ENCODE measurements at regions not wholly inside any gene's neighbourhood (a gene's known extent, or its start where the extent isn't known, plus 50 kb on each side); places are given as distances from the start of the nearest gene placed in this dataset.

DNA sequence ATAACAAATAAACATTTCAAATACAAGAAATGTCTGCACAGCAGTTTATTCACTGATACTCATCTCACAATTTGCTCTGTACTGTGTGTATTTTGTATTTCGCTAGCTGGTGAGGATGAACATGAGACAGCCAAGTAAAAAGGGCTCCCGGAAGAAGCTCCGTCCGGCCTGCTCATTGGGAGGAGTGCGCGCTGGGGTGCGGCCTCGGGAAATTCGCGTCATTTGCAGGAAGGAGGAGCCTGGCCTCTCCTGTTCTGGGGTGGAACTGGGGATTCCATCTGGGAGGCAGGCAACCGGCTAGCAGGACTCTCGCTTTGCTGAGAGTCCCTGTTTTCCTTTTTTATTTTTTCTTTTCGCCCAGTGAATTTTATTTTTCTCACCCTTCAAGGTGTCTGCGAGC is 368.4 kb upstream of the TMEM132C start:
- intact Hi-C loops (cut with DNase I): no loop called here
- DNase-seq: peak in 1 of 10 donors; percentile 58

DNA sequence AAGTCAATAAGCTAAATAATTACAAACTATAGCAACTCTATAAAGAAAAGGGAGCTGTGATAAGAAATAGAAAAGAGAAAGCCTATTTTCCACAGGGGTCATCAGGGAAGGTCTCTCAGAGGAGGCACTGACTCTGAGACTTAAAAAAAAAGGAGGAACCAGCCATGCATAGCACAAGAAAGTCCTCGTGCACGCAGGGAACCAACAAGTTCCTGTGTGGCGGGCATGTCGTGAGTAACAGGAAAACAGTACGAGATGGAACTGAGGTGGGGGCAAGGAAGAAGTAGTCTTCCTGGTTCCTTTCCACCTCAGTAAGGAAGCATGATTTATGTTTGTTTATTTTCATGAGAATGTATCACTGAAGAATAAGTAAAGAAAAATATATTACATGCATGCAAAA is 367.0 kb upstream of the TMEM132C start:
- no peak for DNase-seq
- intact Hi-C loops (cut with DNase I): no loop called here

DNA sequence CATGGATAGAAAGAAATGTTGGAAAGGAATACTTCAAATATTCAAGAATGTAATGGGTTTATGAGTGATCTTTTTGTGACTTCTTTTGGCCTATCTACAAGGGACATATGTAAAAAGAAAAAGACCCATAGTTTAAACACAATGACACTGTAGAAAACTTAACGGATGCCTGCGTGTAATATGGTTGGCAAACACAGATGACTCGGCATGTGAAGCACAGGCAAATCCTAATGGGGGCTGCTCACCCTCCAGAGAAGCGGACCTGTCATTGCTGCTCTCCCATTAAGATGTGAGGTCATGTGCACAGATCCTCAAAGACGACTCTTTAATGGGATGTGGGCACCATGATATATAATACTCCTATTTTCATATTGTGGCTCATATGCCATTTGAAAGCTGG is 366.6 kb upstream of the TMEM132C start:
- intact Hi-C loops (cut with DNase I): no loop called here

DNA sequence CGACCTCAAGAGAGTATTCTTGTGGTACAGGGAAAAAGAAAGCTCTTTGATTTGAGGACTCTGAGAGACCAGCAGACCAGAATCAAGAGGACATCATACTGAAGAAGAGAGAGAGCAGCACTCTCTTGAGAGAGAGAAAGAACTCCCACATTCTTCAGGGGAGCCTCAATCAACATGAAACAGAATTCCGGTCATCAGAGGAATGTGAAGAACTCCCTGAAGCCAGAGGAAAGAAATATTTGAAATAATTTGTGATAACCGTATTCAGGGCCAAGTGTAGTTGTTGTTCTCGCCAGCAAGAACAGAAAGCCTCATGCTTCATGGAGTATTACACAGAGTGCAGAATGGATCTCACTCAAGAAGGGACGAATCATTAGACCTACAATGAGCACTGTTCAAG is 363.8 kb upstream of the TMEM132C start:
- intact Hi-C loops (cut with DNase I): no loop called here
- no peak for DNase-seq

More for the DNA sequence above, 366.6 kb upstream of the TMEM132C start:
- DNase-seq: no peak

DNA sequence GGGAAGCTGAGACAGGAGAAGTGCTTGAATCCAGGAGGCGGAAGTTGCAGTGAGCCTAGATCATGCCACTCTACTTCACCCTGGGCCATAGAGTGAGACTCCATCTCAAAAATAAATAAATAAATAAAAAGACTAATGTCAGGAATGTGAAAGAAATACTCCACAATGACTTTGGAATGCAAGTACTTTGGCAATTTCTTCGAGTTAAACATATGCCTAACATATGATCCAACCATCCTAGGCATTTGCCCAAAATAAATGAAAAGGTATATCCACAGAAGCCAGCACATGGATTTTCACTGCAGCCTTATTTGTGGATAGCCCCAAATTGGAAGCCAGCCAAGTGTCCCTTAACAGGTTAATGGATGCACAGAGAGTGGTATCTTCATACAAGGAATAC is 357.9 kb upstream of the TMEM132C start:
- DNase-seq: no peak
- intact Hi-C loops (cut with DNase I): no loop called here

DNA sequence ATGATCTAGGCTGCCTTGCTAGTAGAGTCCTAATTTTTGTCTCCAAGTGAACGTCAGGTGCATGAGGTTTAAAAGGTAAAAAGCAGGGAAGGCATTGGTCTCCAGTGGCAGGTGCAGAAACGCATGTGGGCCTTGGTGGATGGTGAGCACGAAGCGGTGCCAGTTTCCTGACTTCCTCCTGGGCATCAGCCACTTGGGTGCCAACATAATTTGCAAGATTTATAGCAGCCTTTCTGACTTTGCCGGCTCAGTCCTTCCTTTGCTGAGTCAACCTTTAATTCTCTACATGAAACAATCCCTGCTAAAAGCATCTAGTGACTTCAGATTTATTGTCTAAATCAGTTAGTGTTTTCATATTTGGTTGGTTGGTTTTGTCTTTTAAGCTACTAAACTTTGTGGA is 355.7 kb upstream of the TMEM132C start:
- no peak for DNase-seq

DNA sequence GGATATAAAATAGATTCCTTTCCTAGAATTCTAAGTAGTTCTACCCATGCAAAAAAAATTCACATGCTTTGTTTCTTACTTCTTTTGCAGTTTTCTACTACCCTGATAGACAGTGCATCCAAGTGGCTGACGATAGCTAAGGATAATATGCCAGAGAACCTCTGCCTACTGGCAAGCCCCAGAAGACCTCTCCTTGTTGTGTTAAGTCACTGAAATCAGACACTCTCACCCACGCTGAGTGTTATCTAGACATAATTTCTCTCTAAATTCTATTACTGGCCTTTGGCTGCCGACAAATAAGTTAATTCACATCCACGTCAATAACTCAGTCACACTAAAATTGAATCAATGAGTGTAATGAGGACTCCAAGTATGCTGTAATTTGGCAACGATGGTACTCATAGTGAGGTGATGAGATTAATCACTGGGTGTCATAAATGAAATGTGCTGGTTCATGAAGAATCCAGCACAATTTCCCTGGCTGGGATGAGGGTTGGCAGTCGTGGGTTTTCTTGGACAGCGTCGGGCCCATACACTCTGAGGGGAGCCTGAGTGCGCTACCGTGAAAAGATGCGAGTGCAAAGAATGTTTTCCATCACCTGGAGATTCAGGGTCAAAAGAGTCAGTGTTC is 354.8 kb upstream of the TMEM132C start:
- DNase-seq: no peak
- intact Hi-C loops (cut with DNase I): no loop called here

More for the DNA sequence above, 355.7 kb upstream of the TMEM132C start:
- intact Hi-C loops (cut with DNase I): no loop called here

DNA sequence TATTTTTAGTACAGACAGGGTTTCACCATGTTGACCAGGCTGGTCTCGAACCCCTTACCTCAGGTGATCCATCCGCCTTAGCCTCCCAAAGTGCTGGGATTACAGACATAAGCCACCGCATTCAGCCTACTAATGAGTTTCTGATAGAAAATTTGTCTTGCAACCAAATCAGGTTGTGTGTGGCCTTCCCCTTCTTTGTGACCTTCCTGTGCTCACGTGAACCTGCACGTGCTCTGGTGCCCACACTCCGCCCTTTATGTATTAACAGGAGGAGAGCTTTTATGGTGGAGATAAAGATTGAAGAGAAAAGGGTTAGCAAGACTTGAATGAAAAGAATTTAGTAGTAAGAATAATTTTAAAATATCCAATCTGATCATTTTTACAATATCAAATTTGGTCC is 343.5 kb upstream of the TMEM132C start:
- DNase-seq: no peak
- intact Hi-C loops (cut with DNase I): loop anchor here (10.0 kb wide), 1 partner anchor 159 kb away; no protein-coding TSS in a partner anchor

DNA sequence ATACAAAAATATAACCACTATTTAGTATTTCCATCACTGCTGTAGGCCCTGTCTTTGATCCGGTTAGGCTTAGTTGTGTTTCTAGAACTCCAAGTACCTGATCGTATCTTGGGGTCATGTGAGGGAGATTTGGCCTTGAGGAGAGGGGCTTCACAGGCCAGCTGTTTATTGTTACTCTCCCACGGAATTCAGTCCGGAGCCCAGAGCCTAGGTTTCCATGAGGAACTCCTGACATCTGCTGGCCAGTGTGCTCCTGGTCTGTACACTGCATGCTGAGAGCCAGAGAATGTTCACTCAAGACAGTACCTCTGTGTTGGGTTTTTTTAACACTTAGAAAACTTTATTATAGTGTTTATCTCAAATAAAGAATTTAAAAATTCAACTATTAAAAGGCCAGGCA is 341.0 kb upstream of the TMEM132C start:
- intact Hi-C loops (cut with DNase I): loop anchor here (10.0 kb wide), 1 partner anchor 161 kb away; no protein-coding TSS in a partner anchor
- peak; percentile 22 to 94 (median 66) for DNase-seq

DNA sequence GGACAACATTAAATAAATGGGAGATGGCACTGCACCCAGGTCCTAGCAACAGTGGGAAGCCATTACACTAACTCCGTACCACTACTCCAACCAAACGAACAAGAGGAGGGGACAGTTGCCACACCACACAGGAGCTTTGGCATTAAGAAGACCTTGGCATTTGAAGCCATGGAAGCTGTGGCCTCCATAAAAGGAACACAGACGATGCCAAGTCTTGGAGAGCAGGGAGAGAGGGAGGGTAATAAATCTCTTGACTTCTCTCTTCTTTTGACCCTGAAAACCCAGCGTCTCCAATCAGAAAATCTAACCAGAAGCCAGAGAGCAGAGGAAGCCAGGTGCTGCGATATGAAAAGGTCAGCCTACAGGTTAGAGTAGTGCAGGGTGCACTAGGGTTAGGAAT is 338.8 kb upstream of the TMEM132C start:
- no peak for DNase-seq
- intact Hi-C loops (cut with DNase I): loop anchor here (10.0 kb wide), 1 partner anchor 163 kb away; no protein-coding TSS in a partner anchor

DNA sequence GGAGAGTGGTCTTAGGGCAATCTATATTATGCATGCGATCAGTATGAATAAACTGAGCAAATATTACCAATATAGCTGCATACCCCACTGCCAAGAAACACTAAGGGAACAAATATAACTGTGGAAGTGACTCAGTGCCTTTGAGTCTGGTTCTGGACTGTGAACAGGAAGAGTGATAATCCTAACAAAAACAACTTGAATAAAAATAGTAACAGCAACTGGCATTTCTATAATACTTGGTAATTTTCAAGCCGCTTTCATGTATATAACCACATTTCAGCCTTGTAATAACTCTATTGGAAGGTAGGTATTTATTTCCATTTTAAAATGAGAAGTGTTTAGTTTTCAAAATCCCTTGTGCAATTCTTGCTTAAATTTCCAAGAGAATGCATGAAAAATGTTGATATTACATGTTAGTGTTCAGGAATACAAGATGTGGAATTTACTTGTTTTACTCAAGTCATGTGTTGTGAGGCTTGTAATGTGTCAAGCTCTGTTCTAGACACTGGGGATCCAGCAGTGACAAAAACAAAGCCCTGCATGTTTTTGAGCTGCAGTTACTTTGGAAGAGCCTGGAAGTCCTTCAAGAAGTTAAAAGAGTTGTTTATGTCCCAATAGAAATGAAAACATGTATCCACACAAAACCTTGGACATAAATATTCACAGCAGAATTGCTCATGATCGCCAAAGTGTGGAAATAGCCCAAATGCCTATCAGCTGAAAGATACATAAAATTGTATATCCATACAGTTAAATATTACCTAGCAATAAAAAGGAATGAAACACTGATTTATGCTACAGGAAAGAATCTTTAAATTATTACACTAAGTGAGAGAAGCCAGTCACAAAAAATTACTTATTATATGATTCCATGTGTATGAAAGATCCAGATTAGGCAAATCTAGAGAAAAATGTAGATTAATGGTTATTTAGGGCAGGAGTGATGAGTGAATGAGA is 338.1 kb upstream of the TMEM132C start:
- intact Hi-C loops (cut with DNase I): loop anchor here (10.0 kb wide), 1 partner anchor 164 kb away; no protein-coding TSS in a partner anchor
- DNase-seq: no peak

DNA sequence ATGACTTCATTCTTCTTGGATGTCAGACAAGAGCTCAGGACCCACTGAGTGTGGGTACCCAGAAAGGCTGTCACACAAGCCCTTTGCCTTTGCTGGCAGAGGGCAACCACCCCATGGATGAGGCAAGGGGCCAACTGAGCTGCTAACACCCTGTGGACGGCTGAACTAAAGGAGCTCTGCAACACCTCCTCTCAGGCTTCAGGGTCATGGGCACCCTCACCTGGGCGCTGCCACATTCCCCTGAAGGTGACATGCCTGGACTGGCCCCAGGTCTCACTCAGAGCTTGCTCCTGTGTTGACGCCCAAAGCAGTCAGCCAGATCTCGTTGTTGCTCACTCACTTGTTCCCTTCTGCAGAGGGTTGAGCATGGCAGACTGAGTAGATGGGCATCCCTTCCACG is 336.8 kb upstream of the TMEM132C start:
- DNase-seq: peak in 1 of 10 donors; percentile 79
- intact Hi-C loops (cut with DNase I): no loop called here

DNA sequence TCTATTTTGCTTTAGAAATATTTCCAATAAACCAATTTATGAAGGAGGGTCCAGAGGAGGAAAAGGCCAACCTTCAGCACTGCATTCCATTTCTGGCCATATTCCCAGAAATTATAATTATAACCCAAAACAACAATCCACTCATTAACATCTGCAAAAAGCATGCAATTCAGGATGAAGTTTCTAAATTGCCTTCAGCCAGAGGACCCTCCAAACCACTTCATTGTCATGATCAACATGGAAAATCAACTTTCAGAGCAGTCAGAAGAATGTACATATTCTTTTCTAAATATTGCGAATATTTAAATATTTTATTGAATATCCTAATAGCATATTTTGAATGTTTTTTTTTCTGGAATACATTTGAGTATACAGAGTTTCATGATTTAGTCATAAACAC is 332.6 kb upstream of the TMEM132C start:
- DNase-seq: no peak
- intact Hi-C loops (cut with DNase I): no loop called here

DNA sequence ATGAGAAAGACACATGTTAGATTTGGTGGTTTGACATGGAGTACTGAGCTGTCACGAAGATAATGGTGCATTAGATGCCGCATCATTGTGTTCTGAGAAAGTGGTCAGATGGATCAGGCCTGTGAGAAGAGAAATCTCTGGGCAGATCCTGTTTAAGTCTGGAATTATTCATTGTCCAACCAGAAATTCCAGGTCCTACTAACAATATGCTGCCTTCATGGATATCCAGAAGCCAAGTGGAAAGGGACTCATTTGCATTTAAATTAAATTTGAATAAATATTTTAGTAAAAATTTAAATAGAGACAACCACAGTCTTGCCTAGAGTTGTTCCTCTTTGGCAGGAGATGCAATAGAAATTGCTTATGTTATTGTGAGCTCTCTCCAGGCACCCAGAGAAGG is 330.5 kb upstream of the TMEM132C start:
- intact Hi-C loops (cut with DNase I): no loop called here
- DNase-seq: no peak

DNA sequence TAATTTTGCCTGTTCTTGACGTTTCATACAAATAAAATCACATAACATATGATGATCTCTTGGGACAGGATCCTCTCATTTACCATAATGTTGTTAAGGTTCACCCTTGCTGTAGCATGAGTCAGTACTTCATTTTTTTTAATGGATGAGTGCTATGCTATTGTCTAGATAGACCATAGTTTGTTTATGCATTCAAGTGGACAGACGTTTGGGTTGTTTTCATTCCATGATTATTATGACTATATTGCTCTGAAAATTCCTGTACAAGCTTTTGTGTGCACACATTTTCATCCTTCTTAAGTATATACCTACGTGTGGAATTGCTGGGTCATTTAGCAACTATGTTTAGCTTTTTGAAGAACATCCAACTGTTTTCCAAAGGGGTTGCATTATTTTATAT is 325.6 kb upstream of the TMEM132C start:
- intact Hi-C loops (cut with DNase I): no loop called here
- no peak for DNase-seq

DNA sequence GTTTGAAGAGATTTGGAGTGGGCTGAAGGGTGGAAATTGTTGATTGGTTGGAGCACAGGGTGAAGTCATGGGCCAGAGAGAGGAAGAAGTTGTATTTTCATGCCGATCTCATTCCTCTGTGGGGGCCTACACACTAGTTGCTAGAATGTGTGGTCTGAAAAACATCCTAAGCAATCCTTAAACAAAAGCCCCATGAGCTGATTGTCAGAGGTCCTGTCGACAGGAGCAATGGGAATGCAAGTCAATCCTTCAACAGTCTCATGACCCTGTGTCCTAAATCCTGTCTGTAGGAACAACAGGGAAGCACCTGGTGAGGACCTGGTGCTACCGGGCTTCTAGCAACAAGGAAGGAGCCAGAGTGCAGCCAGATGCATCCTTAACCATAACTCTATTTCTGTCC is 324.0 kb upstream of the TMEM132C start:
- intact Hi-C loops (cut with DNase I): no loop called here
- no peak for DNase-seq

DNA sequence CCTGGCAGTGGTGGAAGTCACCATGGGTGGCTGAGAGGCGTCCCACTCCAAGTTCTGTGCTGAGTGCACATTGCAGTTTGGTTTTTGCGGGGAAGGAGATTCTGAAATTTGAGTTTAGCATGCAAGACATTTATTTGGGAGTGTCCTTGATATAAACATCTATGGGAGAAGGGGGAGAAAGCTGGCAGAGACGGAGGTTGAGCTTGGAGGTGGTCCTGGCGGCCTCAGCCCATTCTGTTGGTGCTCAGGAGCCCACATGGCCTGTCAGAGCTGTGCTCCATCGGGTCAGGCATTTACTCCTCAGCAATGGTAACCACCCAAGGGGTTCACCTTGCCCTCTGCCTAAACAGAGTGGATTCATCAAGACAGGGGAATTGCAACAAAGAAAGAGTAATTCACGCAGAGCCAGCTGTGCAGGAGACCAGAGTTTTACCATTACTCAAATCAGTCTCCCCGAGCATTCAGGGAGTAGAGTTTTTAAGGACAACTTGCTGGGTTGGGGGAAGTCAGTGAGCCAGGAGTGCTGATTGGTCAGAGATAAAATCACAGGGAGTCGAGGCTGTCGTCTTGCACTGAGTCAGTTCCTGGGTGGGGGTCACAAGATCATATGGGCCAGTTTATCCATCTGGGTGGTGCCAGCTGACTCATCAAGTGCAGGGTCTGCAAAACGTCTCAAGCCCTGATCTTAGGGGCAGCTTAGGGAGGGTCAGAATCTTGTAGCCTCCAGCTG is 323.3 kb upstream of the TMEM132C start:
- DNase-seq: no peak
- intact Hi-C loops (cut with DNase I): no loop called here

DNA sequence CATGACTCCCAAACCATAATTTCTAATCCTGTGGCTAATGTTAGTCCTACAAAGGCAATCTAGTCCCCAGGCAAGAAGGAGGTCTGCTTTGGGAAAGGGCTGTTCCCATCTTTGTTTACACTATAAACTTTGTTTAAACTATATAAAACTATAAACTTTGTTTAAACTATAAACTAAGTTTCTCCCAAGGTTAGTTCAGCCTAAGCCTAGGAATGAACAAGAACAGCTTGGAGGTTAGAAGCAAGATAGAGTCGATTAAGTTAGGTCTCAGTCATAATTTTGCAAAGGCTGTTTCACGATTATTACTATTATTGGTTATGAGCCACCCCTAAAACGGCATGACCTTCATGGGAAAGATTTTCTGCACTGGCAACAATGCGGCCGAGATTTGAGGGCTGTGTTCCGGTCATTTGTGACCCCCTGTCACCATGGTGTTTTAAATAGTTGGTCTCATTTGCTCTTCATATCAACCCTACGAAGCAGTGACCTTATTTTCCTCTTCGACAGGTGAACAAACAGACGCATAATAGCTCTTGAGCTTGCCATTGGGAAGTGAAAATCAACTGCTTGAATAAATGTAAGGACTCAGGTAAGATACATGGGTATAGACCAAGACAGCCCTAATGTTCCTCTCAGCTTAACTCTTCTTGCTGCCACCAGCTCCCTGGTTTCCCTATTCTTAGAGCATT is 322.6 kb upstream of the TMEM132C start:
- no peak for DNase-seq
- intact Hi-C loops (cut with DNase I): no loop called here

DNA sequence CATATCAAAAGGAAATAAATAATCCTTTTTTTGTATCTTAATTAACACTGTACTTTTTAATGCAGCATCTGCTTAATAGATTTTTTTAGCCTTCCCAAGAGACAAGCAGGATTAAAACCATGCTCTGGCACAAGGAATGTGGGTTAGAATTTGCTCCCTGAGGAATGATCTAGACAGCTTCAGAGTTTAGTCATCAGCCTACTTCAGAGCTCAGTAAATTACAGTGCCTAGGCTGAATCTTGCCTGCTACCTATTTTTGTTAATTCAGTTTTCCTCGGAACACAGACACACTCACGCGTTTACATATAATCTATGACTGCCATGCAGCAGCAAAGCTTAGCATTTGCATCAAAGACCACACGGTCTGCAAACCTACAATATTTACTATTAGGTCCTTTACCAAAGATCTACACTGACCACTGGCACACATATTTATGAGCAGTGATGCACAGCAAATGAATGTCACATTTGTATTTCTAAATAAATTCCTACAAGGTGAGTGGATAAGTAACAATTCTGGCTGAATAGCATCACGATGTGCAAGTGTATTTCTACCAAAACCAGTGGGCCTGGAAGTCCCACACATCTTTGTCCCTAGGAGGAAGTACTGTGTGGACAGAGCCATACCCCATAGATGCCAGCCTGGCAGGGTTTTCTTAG is 309.8 kb upstream of the TMEM132C start:
- DNase-seq: no peak
- intact Hi-C loops (cut with DNase I): no loop called here

DNA sequence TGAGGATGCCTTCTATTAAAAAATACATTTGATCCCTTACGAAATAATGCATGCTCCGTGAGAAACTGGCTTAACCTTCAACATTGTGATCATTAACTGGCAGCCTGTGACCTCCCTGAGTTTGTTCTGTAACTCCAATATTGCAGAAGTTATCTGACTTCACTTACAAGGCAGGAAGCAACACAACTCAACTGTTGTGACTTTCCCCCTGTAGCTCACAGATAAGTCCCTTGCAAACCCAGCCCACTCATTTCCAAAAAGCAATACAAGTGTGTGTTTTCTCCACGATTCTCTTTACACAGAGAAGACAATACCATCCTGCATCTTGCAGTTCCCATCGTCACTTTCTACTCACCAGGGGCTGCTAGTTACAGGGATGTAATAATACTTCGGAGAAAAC is 304.7 kb upstream of the TMEM132C start:
- intact Hi-C loops (cut with DNase I): no loop called here
- no peak for DNase-seq
